GM21360 (cell line): ENCODE measurements at regions not wholly inside any gene's neighbourhood (a gene's known extent, or its start where the extent isn't known, plus 50 kb on each side); places are given as distances from the start of the nearest gene placed in this dataset.

Experiments
- ATAC-seq: cut with Tn5 transposase; IDR thresholded peaks from one replicate; pipeline ENCODE4 v1.9.1; 2021; ENCODE audit warnings: mild to moderate bottlenecking, moderate library complexity; ENCODE audit not compliant: unreplicated experiment

DNA sequence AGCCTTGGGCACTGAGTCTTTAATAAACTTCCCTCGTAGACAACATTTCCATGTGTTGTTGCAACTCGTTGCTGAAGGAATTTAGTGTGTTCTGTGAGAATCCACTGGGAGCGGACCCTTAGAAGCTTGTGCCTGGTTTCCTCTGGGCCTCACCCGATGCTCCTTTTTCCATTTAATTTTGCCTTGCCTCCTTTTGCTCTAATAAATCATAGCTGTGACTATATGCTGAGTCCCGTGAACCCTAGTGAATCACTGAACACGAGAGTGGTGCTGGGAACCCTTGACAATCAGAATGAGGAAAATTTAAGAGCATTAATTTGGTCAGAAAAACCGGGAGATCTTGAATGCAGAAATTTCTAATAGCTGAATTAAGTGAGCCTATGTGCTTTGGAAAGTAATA is 291.1 kb upstream of the ZNF608 start:
- no peak for ATAC-seq

DNA sequence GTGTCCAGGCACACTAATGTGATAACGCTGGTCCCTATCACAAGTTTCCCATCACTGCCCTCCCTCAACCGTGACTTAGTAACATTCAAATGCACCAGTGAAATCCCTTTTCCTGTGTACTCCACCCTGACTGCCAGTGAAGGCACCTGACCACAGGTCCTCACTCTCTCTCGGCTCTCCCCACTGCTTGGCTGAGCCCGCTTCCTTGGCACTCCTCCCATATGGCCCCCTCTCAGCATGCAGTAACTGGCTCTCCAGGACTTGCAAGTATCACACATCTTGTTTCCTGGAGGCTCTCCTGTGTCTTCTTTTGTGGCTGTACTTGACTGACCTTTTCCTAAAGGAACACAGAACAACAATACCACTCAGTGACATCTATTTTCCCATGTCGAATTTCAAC is 292.0 kb upstream of the ZNF608 start:
- no peak for ATAC-seq

DNA sequence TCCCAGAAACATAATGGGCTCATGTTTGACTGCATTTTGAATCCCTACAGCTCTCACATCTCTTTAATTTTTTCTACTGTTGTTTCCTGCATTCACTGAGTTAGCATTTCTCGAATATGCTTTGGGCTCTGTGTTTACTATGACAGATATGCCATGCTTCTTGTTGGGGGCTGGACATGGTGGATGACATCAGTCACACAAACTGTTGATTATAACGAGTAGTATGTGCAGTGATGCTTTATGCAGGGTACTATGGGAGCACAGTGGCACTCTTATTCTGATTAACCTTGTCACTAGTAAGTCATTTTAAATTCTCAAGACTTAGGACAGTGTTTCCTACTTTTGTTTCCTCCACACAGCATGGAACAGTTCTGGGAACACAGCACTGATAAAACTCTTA is 295.4 kb upstream of the ZNF608 start:
- ATAC-seq: no peak

DNA sequence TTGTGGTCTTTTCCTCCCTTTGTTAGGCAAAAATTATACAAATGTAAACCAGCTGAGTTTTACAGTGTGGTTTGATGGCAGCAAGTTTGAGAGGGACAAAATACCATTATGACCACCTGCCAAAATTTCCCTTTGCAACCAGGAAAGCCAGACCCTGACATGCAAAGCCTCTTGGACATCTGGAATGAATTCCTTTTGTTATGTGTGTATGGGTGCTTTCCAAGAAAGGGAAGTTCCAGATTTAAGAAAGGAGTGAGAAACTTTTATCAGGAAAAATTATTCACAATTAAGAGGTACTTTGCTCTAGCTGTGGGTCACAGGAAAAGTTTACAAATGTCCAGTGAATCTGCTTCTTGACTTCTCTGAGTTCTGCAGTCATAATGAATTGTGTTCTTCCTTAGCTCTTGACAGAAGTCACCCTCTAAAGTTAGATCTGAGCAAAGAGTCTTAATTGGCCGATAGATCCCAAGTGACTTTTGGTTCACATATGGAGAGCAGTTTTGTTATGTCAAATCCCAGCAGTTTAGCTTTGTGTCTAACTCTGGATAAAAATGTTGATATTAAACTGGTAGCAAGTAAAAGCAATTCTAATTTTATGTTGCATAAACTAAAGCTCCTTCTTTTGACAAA is 295.9 kb upstream of the ZNF608 start:
- no peak for ATAC-seq

DNA sequence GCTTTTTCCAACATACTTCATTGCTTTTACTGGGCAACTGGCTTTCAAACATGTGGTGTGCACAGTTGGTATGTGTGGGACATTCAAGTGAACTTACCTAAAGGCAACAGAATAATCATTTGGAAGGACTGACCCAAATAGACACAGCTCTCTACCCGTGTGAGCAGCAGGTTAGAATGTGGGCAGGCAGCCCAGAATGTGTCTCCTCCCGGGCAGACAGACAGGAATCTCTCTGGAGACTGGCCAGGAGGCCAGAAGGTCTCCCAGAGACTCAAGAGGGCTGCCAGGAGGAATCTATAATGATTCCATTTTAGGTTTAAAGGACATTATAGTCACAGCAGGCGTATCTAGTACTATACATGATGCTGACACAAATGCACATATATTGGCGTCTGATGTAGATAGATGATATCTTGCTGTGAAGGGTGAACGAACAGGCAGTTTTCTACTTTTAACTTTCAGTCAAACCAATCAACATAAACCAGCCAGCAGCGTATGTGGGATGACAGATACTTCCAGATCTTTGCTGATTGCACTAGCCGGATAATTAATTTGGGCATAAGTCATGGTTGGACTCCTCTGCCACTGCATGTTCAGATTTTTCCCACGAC is 297.4 kb upstream of the ZNF608 start:
- ATAC-seq: no peak

DNA sequence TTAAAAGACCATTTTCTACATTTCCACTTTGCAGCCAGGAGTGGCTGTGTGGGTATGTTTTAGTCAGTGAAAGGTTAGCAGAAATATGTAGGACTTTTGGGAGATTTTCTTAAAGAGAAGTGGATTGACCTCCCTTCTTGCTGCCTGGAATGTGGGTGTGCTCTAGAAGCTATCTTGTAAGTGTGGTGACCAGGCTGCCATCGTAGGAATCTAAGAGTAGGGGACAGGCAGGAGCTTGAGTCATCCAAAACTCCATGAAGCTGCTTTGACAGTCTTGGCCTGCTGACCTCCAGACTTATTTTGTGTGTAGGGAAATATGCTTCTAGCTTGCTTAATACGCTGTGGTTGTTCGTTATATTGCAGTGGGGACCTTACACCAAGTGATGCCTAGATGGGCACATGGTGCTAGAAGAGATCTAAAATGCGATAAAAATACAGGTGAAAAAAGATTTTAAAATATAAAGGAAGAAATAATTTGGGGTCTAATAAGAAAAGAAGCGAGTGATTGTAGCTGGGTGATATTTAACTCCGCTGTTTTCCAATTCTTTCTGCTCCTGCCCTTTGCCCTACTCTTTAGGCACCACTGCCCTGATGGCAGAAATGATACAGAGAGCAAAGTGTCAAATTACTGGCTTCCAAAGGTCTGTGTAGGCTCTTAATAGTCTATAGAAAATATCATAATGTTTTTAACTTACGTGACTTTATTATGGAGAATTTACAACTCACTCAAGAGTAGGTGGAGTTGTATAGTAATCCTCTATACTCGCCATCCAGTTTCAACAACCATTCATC is 298.2 kb upstream of the ZNF608 start:
- ATAC-seq: no peak

DNA sequence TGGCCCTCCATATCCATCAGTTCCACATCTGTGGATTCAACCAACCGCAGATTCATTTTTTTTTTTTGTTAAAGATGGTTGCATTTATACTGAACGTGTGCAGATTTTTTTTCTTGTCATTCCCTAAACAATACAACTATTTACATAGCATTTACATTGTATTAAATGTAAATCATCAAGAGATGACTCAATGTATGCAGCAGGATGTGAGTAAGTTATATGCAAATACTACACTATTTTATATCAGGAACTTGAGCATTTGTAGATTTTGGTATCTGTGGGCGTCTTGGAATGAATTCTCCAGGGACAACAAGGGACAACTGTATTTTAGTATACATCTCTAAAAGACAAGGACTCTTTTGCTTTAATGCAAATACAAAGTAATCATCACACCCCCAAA is 299.2 kb upstream of the ZNF608 start:
- ATAC-seq: no peak

DNA sequence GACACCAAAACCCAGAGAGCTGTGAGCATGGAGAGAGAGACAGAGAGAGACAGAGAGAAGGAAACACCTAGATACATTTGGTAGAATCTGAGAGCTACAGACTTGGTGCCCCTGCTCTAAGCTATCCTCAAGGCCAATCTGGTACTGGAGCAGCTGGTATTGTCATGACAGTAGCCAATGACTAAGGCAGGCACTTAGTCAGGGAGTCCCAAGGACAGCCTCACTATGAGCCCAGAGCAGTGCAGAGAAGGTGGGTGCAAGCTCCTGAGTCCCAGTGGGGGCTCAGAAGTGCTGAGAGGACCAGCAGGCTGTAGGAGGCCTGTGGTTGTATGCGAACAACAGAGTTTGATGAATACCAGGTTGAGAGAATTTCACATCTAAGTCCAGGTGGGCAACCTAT is 300.4 kb upstream of the ZNF608 start:
- ATAC-seq: no peak

DNA sequence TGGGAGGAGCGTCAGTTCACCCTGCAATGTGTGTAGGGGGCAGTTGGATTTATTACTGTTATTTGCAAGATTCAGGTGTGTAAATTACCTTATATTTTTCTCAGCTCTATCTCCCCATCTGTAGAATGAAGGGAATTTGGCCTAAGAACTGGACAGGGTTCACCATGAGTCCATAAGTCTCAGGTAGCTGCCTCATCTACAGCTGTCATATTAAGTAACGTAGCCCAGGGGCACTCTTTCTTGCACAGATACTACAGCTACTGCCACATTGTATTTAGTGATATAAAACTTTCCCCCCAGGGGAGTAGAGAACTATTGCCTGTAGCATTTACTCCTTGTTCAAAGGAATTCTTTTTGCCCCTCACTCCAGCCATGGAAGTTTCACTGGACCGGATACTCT is 301.4 kb upstream of the ZNF608 start:
- no peak for ATAC-seq

DNA sequence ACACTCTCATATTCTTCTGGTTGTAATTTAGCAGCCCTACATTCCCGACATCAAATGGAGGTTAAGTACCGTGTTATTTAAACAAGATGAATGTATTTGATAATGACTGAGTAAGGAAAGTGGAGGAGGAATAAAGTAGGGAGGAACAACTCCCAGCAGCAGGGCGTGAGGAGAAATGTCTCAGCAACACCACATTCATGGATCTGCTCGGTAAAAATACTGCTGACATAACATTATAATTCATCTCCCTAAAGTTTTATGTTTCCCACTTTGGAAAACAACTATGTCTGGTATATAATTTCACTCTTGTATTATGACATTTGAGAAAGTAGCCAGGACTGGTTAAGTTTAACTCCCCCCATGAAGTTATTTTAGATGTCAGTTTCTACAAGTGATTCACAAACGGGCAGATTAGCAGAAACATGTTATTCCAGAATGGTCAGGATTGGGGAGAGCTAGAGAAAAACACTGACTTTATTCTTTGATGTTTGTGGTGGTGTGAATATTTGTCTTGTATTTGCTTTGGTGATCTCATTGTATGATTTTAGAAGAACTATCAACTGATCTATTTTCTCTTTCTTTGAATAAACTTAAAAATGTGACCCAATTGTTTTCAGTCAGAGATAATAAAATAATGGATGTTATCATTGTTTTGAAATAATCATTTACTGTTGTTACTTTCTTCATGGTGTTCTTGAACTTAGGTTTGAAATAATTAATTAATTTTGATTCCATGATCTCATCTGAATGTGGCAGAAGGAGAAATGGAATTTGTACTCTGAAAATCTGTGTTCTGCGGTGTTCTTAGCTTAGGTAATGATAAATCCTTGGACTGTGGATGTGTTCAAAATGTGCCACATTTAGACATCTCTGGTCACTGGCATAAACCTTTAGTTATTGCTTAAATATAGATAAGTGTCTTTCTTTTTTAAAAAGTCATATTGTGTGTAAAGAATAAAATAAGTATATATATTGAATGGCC is 303.6 kb upstream of the ZNF608 start:
- ATAC-seq: no peak

DNA sequence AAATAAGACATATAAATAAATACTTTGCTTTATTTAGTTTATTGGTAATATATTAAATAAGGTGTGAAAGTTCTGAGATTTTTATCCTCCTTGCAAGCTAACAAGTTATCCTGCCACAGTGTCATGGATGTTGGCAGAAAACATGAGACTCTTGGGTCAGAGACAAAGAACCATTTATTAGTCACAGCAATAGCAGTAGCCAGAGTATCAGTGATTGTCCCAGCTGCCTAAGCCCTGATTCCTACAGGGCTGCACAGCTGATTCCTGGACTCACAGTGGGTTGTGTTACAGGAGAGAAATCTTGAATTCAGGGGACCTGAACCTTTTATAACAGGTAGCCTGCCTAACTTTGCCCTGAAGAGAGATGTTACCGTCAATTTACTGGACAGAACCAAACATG is 304.5 kb upstream of the ZNF608 start:
- ATAC-seq: no peak

DNA sequence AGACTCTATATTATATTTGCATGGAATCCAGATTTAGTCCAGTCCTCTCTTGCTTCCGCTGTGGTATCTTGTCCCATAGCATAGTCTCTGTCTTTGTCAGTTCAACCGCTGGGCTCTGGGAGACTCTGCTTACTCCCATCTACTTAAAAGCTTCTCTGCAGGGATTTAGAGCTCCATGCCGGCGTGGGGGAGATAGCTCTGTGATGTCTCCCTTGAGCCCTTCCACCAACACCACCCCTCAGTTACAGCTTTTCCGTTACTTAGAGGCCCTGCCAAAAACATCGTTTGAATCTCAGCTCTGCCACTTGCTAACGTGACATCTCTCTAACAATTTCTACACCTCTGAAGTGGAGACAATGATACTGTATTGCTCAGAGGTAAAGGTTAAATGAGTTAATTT is 306.1 kb upstream of the ZNF608 start:
- ATAC-seq: no peak

DNA sequence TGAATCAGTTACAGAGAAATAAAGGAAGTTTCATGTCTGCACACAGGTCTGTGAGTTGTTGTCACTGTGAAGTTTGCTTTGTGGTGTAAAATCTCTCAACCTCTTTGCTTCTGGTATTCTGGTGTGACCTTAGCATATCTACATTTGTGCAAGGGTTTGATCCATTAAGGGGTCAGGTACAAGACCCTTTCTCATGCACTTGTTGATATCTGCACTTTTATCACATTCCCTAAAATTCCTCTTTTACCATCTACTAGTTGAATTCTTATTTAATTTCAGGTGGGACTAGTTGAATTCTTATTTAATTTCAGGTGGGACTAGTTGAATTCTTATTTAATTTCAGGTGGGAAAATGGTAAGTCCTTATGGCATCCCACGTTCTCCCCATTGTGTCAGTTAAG is 306.7 kb upstream of the ZNF608 start:
- ATAC-seq: no peak

DNA sequence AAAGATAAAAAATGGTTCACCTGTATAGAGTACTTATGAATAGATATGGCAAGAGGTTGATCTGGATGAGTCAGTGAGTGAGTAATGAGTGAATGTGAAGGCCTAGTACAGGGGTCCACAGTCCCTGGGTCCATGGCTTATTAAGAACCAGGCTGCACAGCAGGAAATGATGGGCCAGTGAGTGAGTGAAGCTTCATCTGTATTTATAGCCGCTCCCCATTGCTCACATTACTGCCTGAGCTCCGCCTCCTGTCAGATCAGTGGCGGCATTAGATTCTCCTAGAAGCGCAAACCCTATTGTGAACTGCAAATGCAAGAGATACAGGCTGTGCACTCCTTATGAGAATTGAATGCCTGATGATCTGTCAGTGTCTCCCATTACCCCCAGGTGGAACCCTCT is 307.7 kb upstream of the ZNF608 start:
- no peak for ATAC-seq

DNA sequence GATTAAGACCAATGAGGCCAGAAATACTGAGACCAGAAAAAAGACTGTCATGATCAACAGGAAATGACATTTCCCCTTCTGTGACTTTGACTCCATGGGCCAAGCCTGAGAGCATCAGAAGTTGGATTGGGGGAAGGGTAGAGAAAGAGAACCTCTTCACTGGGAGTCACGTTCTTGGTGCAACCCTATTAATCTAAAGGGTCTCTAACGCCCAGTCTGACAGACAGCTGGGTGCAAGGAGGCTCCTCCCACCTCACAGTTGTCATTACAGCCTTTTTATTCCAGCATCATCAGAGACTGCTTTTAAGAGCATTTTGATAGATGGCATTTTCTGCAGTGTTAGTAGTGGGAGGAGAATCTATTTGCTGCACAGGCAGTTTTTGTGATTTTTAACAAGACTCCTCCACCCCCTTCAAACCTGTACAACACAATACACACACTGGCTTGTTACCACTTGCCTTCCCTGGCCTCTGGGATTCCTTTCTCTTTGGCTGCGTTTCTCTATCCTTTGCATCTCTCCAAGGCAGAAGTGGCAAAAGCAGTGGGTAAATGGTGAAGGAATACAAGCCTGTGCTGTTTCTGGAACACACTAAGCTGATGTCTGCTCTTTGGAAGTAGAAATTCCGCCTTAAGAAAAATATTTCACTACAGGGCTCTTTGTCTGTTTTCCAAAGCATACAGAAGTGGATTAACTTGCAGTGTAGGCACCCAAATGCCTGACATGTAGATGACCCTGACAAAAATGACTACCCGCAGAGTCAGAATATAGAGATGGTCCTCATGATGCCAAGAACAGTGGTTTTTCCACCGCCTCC is 310.4 kb upstream of the ZNF608 start:
- ATAC-seq: no peak

DNA sequence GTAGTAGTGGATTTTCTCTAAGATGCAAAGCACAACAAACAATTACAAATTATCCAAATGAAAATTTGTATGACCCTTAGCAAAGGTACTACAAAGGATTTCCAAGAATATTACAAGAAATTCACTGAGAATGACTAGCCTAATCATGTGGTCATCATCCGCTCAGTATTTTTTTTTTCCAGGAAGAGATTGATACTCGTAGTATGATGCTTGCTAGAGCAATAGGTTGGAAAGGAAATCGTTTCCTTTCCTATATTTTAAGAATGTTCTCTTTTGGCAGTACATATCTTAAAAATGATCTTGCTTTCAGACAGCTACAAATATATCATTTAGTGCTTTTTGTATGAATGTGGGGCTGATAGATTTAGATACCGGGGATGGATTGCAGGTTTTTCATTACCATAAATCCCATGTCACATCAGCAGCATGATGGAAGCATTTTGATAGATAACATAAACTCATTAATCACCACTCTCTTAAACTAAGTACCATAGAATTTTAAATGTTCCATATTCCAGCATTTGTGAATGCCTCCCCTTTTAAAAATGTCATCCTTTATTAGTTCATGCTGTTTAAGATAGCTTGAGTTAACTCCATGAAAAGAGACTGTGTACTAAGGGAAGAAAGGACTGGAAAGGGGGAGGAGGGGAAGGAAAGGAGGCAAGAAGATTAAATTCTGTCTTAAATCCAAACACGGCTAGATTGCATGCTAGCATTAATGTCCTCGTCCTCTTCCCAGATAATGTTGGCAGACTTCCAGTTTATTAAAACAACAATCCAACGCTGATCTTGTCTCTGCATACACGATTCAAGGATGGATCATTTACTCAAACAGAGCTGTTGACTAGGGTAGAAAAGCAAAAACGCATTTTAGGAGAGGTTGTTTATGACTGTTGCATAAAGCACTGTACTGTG is 311.7 kb upstream of the ZNF608 start:
- no peak for ATAC-seq

DNA sequence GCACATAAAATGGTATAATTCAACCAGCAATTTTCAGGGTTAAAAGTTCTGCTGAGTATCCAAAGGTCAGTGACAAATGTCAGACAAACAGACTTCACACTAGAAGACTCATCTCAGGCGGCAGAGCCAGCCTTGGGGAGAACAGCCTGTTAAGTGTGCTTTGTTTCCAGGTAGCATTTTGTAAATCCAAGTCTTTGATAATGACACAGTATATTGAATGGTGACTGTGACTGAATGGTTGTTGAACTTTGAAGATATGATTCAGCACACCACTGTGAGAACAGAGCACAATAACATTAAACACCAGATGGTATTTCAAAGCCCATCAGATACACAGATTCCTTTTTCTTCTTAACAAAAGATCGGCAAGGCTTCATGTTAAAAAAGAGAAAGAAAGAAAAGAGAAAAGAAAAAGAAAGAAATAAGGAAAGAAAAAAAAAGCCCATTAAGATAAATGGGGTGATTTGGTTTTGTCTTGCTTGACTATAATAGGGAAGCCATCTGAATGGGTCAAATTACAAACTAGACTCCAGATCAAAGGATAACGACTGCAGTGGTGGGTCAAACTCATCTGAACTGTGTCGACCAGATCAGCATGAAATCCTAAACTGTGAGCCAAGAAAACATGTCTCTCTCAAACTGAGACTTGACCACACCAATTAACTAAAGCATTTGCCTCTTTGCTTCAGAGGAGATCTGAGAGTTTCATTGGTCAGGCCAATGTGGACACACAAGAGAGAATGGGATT is 313.0 kb upstream of the ZNF608 start:
- no peak for ATAC-seq

DNA sequence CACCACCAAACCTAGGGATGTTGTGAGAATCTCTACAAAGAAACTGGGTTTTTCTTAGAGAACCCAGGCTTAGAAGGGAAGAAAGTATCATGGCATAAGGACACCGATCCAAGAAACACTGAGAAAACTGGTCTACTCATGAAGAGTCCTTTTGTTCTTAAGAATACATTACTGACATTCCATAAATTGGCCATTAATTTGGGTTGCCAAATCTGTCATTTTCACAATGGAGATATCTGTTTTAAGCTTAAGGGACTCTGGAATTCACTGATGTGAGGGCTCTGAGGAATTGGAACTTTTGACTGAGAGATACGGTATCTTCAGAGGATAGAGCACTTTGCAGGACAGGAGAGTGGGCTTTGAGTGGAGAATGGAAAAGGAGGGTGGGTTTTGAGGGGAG is 315.3 kb upstream of the ZNF608 start:
- ATAC-seq: no peak
